Left cardiac atrium (tissue), 4 donors: ENCODE measurements at regions not wholly inside any gene's neighbourhood (a gene's known extent, or its start where the extent isn't known, plus 50 kb on each side); places are given as distances from the start of the nearest gene placed in this dataset.
A peak's percentile ranks its signal among the peaks of the same experiment; 100 is the strongest.
"Not testable (repeated sequence)": the region's sequence is repeated elsewhere in the genome, so short reads cannot be mapped to it uniquely, and the experiment has no call there.

Source experiments
- ATAC-seq, 2 donors: fragments of 200-7000 bp; cut with Tn5 transposase; one replicate each; pipeline ENCODE4 v1.9.1; 2020; ENCODE audit warnings: mild to moderate bottlenecking in 2 of 2, moderate library complexity in 2 of 2
- DNase-seq: peaks from one replicate; pipeline ENCODE4 v3.0.0-alpha.2; 2020
- intact Hi-C, 2 donors: fragments of 100-400 bp; cut with DNase I; formaldehyde crosslinking; loops; one replicate each; pipeline versions ENCODE4 v1.14.1 to v1.15.1; 2022 to 2023
- donor health status: DM: no; HTN: yes; CAD: no.
- donor health status: DM: no; HTN: yes; CAD: no; lungs with severe emphysema.
- donor health status: DM: yes; HTN: yes; CAD: no.
- donor health status: Dilated cardiomyopathy.

GRCh38 chr4:107562316-107562715, 157.7 kb downstream of the PAPSS1 start:
- intact Hi-C loops: no loop called here
- no peak for DNase-seq
- no peak for ATAC-seq

- no peak for DNase-seq
- intact Hi-C loops: no loop called here
- ATAC-seq: no peak
Observed at GRCh38 chr4:107561481-107561880, 158.6 kb downstream of the PAPSS1 start.

- ATAC-seq: no peak
- intact Hi-C loops: no loop called here
- no peak for DNase-seq
Observed at GRCh38 chr4:107559653-107560052, 160.4 kb downstream of the PAPSS1 start.

GRCh38 chr4:107552306-107552705, 167.7 kb downstream of the PAPSS1 start:
- intact Hi-C loops: no loop called here
- ATAC-seq (no peak), DNase-seq (no peak)

- ATAC-seq (no peak), DNase-seq (no peak)
- intact Hi-C loops: no loop called here
Observed at GRCh38 chr4:107548211-107548905, 171.7 kb downstream of the PAPSS1 start.

GRCh38 chr4:107546638-107547037, 173.4 kb downstream of the PAPSS1 start:
- ATAC-seq: no peak
- DNase-seq: no peak
- intact Hi-C loops: no loop called here

- ATAC-seq (no peak), DNase-seq (no peak)
- intact Hi-C loops: no loop called here
Observed at GRCh38 chr4:107541511-107541910, 178.5 kb downstream of the PAPSS1 start.

- intact Hi-C loops: no loop called here
- ATAC-seq: no peak
- no peak for DNase-seq
Observed at GRCh38 chr4:107531927-107532326, 188.1 kb downstream of the PAPSS1 start.

- intact Hi-C loops: no loop called here
- ATAC-seq (no peak), DNase-seq (no peak)
Observed at GRCh38 chr4:107520368-107520767, 199.7 kb downstream of the PAPSS1 start.

- peak; percentile 23 for DNase-seq
- ATAC-seq: peak in 1 of 2 donors; percentile 57
- intact Hi-C loops: no loop called here
Observed at GRCh38 chr4:107519053-107519452, 201.0 kb downstream of the PAPSS1 start.

- peak in 1 of 2 donors; percentile 90 for ATAC-seq
- no peak for DNase-seq
- intact Hi-C loops: no loop called here
Observed at GRCh38 chr4:107518076-107518475, 202.0 kb downstream of the PAPSS1 start.

GRCh38 chr4:107512549-107512948, 207.5 kb downstream of the PAPSS1 start:
- intact Hi-C loops: no loop called here
- ATAC-seq (no peak), DNase-seq (no peak)

GRCh38 chr4:107509615-107510014, 210.4 kb downstream of the PAPSS1 start:
- DNase-seq (no peak), ATAC-seq (no peak)
- intact Hi-C loops: no loop called here

- ATAC-seq (no peak), DNase-seq (no peak)
- intact Hi-C loops: no loop called here
Observed at GRCh38 chr4:107500551-107500950, 219.5 kb downstream of the PAPSS1 start.

- ATAC-seq: no peak
- intact Hi-C loops: no loop called here
Observed at GRCh38 chr4:107497054-107497453, 223.0 kb downstream of the PAPSS1 start.

GRCh38 chr4:107492566-107492965, 227.5 kb downstream of the PAPSS1 start:
- DNase-seq (no peak), ATAC-seq (no peak)
- intact Hi-C loops: no loop called here

More at GRCh38 chr4:107497054-107497453, 223.0 kb downstream of the PAPSS1 start:
- no peak for DNase-seq

- DNase-seq (no peak), ATAC-seq (no peak)
- intact Hi-C loops: no loop called here
Observed at GRCh38 chr4:107490116-107490515, 229.9 kb downstream of the PAPSS1 start.

GRCh38 chr4:107483621-107484020, 236.4 kb downstream of the PAPSS1 start:
- DNase-seq, ATAC-seq, intact Hi-C loops: not testable (repeated sequence)

- no peak for ATAC-seq
- intact Hi-C loops: no loop called here
Observed at GRCh38 chr4:107482546-107482945, 237.5 kb downstream of the PAPSS1 start.

GRCh38 chr4:107478327-107478980, 241.6 kb downstream of the PAPSS1 start:
- ATAC-seq (no peak), DNase-seq (no peak)
- intact Hi-C loops: no loop called here

More at GRCh38 chr4:107482546-107482945, 237.5 kb downstream of the PAPSS1 start:
- no peak for DNase-seq

- intact Hi-C loops: no loop called here
- ATAC-seq (no peak), DNase-seq (no peak)
Observed at GRCh38 chr4:107473126-107473525, 246.9 kb downstream of the PAPSS1 start.
